CD8-positive, alpha-beta memory T cell (primary cell): ENCODE measurements at regions not wholly inside any gene's neighbourhood (a gene's known extent, or its start where the extent isn't known, plus 50 kb on each side); places are given as distances from the start of the nearest gene placed in this dataset.
"Not testable (repeated sequence)": the region's sequence is repeated elsewhere in the genome, so short reads cannot be mapped to it uniquely, and the experiment has no call there.

Experiments used
- CTCF ChIA-PET: fragments of 350-600 bp; sonication (Branson Sonifier 250); formaldehyde crosslinking; loops from one replicate; lab custom pipeline; 2021; ENCODE audit warnings: antibody characterized with exemption; lab: Charles Lee
- POLR2A ChIA-PET: fragments of 350-600 bp; sonication (Branson Sonifier 250); formaldehyde crosslinking; loops from one replicate; lab custom pipeline; 2021; ENCODE audit warnings: antibody characterized with exemption; lab: Charles Lee
- DNase-seq, 5 donors: peaks; one replicate each; pipeline versions ENCODE4 v3.0.0 to v3.0.0-alpha.2; 2020 to 2022; ENCODE audit warnings: mixed read lengths in 1 of 5
- H3K27ac ChIP-seq: one replicate; pipeline ENCODE4 v1.7.0; 2013; ENCODE audit warnings: low read depth, mild to moderate bottlenecking, low read length, moderate library complexity
- H3K27me3 ChIP-seq: 2 replicates; pipeline ENCODE4 v1.7.0; 2013; ENCODE audit warnings: low read length, mild to moderate bottlenecking; ENCODE audit not compliant: insufficient read depth, poor library complexity, severe bottlenecking
- H3K36me3 ChIP-seq: 2 replicates; pipeline ENCODE4 v1.7.0; 2013; ENCODE audit warnings: mild to moderate bottlenecking, low read length, moderate library complexity; ENCODE audit not compliant: insufficient read depth
- H3K4me1 ChIP-seq: 2 replicates; pipeline ENCODE4 v1.7.0; 2013; ENCODE audit warnings: mild to moderate bottlenecking, low read length, moderate library complexity; ENCODE audit not compliant: insufficient read depth
- H3K4me3 ChIP-seq: 2 replicates; pipeline ENCODE4 v1.7.0; 2013; ENCODE audit warnings: mild to moderate bottlenecking, low read length
- H3K9me3 ChIP-seq: 2 replicates; pipeline ENCODE4 v1.7.0; 2013; ENCODE audit warnings: mild to moderate bottlenecking, low read length
- H3K27ac Mint-ChIP-seq, 8 donors: one replicate each; pipeline ENCODE4 v1.8.0; 2020 to 2021; ENCODE audit warnings: mixed read lengths in 8 of 8, mild to moderate bottlenecking in 6 of 8, inconsistent platforms in 3 of 8, moderate library complexity in 3 of 8
- H3K27me3 Mint-ChIP-seq, 2 donors: one replicate each; pipeline ENCODE4 v1.8.0; 2020 to 2021; ENCODE audit warnings: mixed read lengths in 2 of 2, mild to moderate bottlenecking in 1 of 2, moderate library complexity in 1 of 2
- H3K36me3 Mint-ChIP-seq, 3 donors: one replicate each; pipeline ENCODE4 v1.8.0; 2020 to 2021; ENCODE audit warnings: mixed read lengths in 3 of 3, inconsistent platforms in 1 of 3, mild to moderate bottlenecking in 1 of 3
- H3K4me1 Mint-ChIP-seq, 3 donors: one replicate each; pipeline ENCODE4 v1.8.0; 2020 to 2021; ENCODE audit warnings: mixed read lengths in 3 of 3, inconsistent platforms in 1 of 3, mild to moderate bottlenecking in 1 of 3
- H3K4me3 Mint-ChIP-seq, 7 donors: one replicate each; pipeline ENCODE4 v1.8.0; 2020 to 2021; ENCODE audit warnings: mixed read lengths in 7 of 7, mild to moderate bottlenecking in 6 of 7, moderate library complexity in 4 of 7, inconsistent platforms in 2 of 7
- H3K9me3 Mint-ChIP-seq, 5 donors: one replicate each; pipeline ENCODE4 v1.8.0; 2020 to 2022; ENCODE audit warnings: mixed read lengths in 5 of 5, mild to moderate bottlenecking in 3 of 5, moderate library complexity in 2 of 5, inconsistent platforms in 1 of 5

DNA sequence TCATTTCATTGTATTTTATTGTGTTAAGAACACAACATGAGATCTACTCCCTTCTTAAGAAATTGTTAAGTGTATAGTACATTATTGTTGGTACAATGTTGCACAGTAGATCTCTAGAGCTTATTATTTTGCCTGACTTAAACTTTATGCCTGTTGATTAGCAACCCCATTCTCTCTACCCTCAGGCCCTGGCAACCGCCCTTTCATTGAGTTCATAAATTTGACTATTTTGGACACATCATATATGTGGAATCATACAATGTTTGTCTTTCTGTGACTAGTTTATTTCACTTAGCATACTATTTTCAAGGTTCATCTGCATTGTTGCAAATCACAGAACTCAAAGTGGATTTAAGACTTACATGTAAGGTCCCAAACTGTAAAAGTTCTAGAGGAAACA lies 222.1 kb downstream of the IL15 start:
- Mint-ChIP-seq H3K9me3 (peaks cover 5 to 20% (median 11%) of the 10 kb centered on the region in 5 donors), H3K27me3 (peaks cover 4 to 20% of the 10 kb centered on the region in 2 donors), H3K4me3 (no peak overlapping the region), H3K4me1 (no peaks in the 10 kb centered on the region), H3K36me3 (no peaks in the 10 kb centered on the region), H3K27ac (no peak overlapping the region)
- H3K4me3 ChIP-seq, result no peak overlapping the region
- POLR2A ChIA-PET, result no interaction called here
- no peaks in the 10 kb centered on the region for H3K36me3 ChIP-seq
- CTCF ChIA-PET, result no interaction called here
- H3K27ac ChIP-seq, result no peak overlapping the region
- no peaks in the 10 kb centered on the region for H3K4me1 ChIP-seq
- H3K27me3 ChIP-seq, result no peaks in the 10 kb centered on the region
- DNase-seq, result no peak
- H3K9me3 ChIP-seq, result no peaks in the 10 kb centered on the region

DNA sequence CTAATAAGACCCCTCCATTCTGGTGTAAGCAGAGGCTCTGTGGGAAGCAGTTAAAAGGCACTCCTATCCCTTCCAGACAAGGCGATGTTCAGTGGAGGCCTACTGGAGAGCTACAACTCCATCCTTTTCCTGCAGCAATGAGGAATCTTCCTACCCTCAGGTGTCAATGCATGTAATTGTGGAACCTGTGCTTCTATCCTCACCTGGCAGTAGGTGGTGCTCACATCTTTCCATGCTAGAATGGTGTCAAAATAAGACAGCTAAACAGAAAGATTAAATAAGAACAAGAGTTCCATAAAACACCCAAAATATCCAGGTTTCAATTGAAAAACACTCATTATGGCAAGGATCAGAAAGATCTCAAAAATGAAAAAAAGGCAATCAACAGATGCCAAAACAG lies 224.6 kb downstream of the IL15 start:
- ChIA-PET CTCF (no interaction called here), POLR2A (no interaction called here)
- Mint-ChIP-seq H3K4me1 (no peaks in the 10 kb centered on the region), H3K27ac (peak overlapping the region in 1 of 8 donors; percentile 79), H3K4me3 (no peak overlapping the region), H3K9me3 (peaks cover 0 to 7% (median 1%) of the 10 kb centered on the region in 5 donors), H3K36me3 (no peaks in the 10 kb centered on the region), H3K27me3 (peaks cover 2 to 14% of the 10 kb centered on the region in 2 donors)
- Histone ChIP-seq H3K4me3 (no peak overlapping the region), H3K27ac (no peak overlapping the region), H3K27me3 (no peaks in the 10 kb centered on the region), H3K36me3 (no peaks in the 10 kb centered on the region), H3K4me1 (no peaks in the 10 kb centered on the region), H3K9me3 (no peaks in the 10 kb centered on the region)
- no peak for DNase-seq

GRCh38 chr4:141870152-141870551 lies 233.8 kb downstream of the IL15 start:
- Mint-ChIP-seq H3K4me3 (no peak overlapping the region), H3K27me3 (peaks cover 0 to 16% of the 10 kb centered on the region in 2 donors), H3K36me3 (no peaks in the 10 kb centered on the region), H3K4me1 (no peaks in the 10 kb centered on the region), H3K9me3 (peaks cover 0 to 7% (median 2%) of the 10 kb centered on the region in 5 donors), H3K27ac (no peak overlapping the region)
- Histone ChIP-seq H3K9me3 (no peaks in the 10 kb centered on the region), H3K4me3 (no peak overlapping the region), H3K27me3 (no peaks in the 10 kb centered on the region), H3K36me3 (no peaks in the 10 kb centered on the region), H3K4me1 (no peaks in the 10 kb centered on the region), H3K27ac (no peak overlapping the region)
- DNase-seq, result no peak
- ChIA-PET POLR2A (no interaction called here), CTCF (no interaction called here)

DNA sequence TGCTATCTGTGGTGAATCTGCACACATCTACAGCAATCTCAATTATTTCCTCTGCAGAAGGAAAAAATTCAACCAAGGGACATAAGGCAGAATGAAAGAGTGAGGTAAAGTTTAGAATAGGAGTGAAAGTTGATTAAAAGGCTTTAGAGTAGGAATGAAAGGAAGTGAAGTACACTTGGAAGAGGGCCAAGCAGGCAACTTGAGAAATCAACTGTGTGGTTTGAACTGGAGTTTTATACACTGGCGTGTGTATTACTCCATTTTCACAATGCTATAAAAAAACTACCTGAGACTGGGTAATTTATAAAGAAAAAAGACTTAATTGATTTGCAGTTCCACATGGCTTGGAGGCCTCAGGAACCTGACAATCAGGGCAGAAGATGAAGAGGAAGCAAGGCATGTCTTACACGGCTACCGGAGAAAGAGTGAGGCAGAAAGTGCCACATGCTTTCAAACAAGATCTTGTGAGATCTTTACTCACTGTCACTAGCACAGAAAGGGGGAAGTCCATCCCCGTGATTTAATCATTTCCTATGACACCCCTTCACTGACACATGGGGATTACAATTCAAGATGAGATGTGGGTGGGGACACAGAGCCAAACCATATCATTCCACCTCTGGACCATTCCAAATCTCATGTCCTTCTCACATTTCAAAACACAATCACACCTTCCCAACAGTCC lies 234.8 kb downstream of the IL15 start:
- Mint-ChIP-seq H3K27me3 (peaks cover 0 to 16% of the 10 kb centered on the region in 2 donors), H3K9me3 (peaks cover 0 to 7% (median 4%) of the 10 kb centered on the region in 5 donors), H3K27ac (no peak overlapping the region), H3K4me1 (no peaks in the 10 kb centered on the region), H3K36me3 (no peaks in the 10 kb centered on the region), H3K4me3 (no peak overlapping the region)
- ChIA-PET CTCF (no interaction called here), POLR2A (no interaction called here)
- Histone ChIP-seq H3K27me3 (no peaks in the 10 kb centered on the region), H3K4me1 (no peaks in the 10 kb centered on the region), H3K4me3 (no peak overlapping the region), H3K36me3 (no peaks in the 10 kb centered on the region), H3K9me3 (no peaks in the 10 kb centered on the region), H3K27ac (no peak overlapping the region)
- DNase-seq, result no peak

DNA sequence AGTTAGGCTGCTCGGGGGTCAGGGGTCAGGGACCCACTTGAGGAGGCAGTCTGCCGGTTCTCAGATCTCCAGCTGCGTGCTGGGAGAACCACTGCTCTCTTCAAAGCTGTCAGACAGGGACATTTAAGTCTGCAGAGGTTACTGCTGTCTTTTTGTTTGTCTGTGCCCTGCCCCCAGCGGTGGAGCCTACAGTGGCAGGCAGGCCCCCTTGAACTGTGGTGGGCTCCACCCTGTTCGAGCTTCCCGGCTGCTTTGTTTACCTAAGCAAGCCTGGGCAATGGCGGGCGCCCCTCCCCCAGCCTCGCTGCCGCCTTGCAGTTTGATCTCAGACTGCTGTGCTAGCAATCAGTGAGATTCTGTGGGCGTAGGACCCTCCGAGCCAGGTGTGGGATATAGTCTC lies 246.3 kb downstream of the IL15 start:
- H3K4me1 Mint-ChIP-seq, H3K9me3 Mint-ChIP-seq, H3K27me3 ChIP-seq, H3K27me3 Mint-ChIP-seq, H3K36me3 Mint-ChIP-seq, H3K9me3 ChIP-seq, H3K4me3 ChIP-seq, H3K4me1 ChIP-seq, H3K36me3 ChIP-seq, CTCF ChIA-PET, POLR2A ChIA-PET, H3K4me3 Mint-ChIP-seq, H3K27ac ChIP-seq, H3K27ac Mint-ChIP-seq, DNase-seq: not testable (repeated sequence)

DNA sequence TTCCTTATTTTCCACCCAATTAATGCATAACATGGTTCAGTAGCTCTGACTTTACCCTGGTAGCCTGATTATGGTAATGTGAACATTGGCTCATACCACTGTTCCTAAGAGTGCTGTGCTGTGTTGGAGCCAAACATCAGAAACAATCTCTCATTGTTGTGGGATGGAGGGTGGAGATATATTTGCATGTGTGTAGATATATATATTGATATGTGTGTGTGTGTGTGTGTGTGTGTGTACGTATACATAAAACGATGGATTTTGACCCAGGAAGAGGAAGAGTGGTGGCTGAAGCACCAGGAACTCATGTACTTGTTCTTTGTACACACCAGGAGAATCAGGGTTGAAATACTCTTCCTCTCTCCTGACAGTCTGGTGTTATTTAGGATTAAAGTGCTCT lies 247.7 kb downstream of the IL15 start:
- Histone ChIP-seq H3K9me3 (no peaks in the 10 kb centered on the region), H3K36me3 (no peaks in the 10 kb centered on the region), H3K4me3 (no peak overlapping the region), H3K27me3 (no peaks in the 10 kb centered on the region), H3K4me1 (no peaks in the 10 kb centered on the region), H3K27ac (no peak overlapping the region)
- H3K27me3 Mint-ChIP-seq, result peaks cover 0 to 3% of the 10 kb centered on the region in 2 donors
- DNase-seq, result no peak
- no peak overlapping the region for H3K4me3 Mint-ChIP-seq
- no peaks in the 10 kb centered on the region for H3K4me1 Mint-ChIP-seq
- peaks cover 0 to 7% (median 2%) of the 10 kb centered on the region in 5 donors for H3K9me3 Mint-ChIP-seq
- H3K27ac Mint-ChIP-seq, result no peak overlapping the region
- H3K36me3 Mint-ChIP-seq, result no peaks in the 10 kb centered on the region
- POLR2A ChIA-PET, result no interaction called here
- CTCF ChIA-PET, result no interaction called here

DNA sequence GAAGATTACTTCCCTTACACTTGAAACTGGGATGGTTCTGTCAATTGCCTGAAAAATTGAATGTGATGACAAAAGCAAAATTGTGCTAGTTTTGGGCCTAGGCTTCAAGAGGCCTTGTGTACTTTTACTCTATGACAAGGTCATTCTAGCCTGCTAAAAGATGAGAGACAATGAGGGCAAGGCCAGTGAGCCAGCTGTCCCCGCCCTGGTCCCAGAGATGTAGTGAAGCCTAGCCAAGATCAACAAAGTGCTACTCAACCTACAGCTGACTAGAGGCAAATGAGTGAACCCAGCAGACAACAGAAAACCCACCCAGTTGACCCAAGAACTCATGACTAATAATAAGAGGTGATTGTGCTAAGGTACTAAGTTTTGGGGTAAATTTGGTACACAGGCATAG lies 248.7 kb downstream of the IL15 start:
- CTCF ChIA-PET, result no interaction called here
- Mint-ChIP-seq H3K27me3 (peaks cover 0 to 3% of the 10 kb centered on the region in 2 donors), H3K4me3 (no peak overlapping the region), H3K9me3 (peaks cover 0 to 7% (median 2%) of the 10 kb centered on the region in 5 donors), H3K27ac (no peak overlapping the region), H3K4me1 (no peaks in the 10 kb centered on the region), H3K36me3 (no peaks in the 10 kb centered on the region)
- POLR2A ChIA-PET, result no interaction called here
- H3K9me3 ChIP-seq, result no peaks in the 10 kb centered on the region
- H3K4me3 ChIP-seq, result no peak overlapping the region
- DNase-seq, result no peak
- H3K27ac ChIP-seq, result no peak overlapping the region
- H3K36me3 ChIP-seq, result no peaks in the 10 kb centered on the region
- H3K27me3 ChIP-seq, result no peaks in the 10 kb centered on the region
- no peaks in the 10 kb centered on the region for H3K4me1 ChIP-seq

GRCh38 chr4:141890279-141890678 lies 253.9 kb downstream of the IL15 start:
- H3K4me3 ChIP-seq, result no peak overlapping the region
- H3K4me1 ChIP-seq, result no peaks in the 10 kb centered on the region
- Mint-ChIP-seq H3K4me3 (no peak overlapping the region), H3K4me1 (no peaks in the 10 kb centered on the region), H3K9me3 (no peaks in the 10 kb centered on the region), H3K27ac (no peak overlapping the region), H3K27me3 (peaks cover 0 to 3% of the 10 kb centered on the region in 2 donors), H3K36me3 (no peaks in the 10 kb centered on the region)
- ChIA-PET POLR2A (no interaction called here), CTCF (no interaction called here)
- no peaks in the 10 kb centered on the region for H3K27me3 ChIP-seq
- H3K27ac ChIP-seq, result no peak overlapping the region
- DNase-seq, result no peak
- no peaks in the 10 kb centered on the region for H3K9me3 ChIP-seq
- no peaks in the 10 kb centered on the region for H3K36me3 ChIP-seq
